C4-2B (cell line): ENCODE measurements at regions not wholly inside any gene's neighbourhood (a gene's known extent, or its start where the extent isn't known, plus 50 kb on each side); places are given as distances from the start of the nearest gene placed in this dataset.

ENCODE experiments used
- ZFX ChIP-seq: fragments of 450-650 bp; IDR thresholded peaks from 2 replicates; pipeline ENCODE4 v1.6.1; 2017
- TF ChIP-seq, protein P1 (sequence below): fragments of 450-650 bp; conservative IDR thresholded peaks from 2 replicates; pipeline ENCODE4 v1.5.1; 2017; ENCODE audit warnings: mild to moderate bottlenecking

DNA sequence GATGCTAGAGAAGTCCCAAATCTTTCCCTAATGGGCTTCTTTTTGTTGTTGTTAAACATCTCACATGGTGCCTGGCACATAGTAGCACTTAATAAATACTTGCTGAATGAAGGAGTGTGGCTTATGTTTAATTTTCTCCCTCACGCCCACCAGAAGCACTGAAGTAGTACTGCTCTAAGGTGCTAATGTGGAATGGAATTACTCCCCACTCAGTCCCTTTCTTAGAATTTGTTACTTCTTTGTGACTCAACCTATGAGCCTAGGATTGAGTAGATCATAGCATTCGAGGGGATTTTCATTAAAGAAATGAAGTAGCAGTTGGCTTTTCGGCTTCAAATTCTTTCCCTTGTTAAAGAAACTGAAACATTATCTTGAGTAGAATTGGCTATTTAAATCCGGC is 192.8 kb downstream of the CLIC5 start:
- TF ChIP-seq, protein P1, sequence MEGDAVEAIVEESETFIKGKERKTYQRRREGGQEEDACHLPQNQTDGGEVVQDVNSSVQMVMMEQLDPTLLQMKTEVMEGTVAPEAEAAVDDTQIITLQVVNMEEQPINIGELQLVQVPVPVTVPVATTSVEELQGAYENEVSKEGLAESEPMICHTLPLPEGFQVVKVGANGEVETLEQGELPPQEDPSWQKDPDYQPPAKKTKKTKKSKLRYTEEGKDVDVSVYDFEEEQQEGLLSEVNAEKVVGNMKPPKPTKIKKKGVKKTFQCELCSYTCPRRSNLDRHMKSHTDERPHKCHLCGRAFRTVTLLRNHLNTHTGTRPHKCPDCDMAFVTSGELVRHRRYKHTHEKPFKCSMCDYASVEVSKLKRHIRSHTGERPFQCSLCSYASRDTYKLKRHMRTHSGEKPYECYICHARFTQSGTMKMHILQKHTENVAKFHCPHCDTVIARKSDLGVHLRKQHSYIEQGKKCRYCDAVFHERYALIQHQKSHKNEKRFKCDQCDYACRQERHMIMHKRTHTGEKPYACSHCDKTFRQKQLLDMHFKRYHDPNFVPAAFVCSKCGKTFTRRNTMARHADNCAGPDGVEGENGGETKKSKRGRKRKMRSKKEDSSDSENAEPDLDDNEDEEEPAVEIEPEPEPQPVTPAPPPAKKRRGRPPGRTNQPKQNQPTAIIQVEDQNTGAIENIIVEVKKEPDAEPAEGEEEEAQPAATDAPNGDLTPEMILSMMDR, result no peak
- TF ChIP-seq ZFX, result no peak
